GM19452 (cell line): ENCODE measurements at regions not wholly inside any gene's neighbourhood (a gene's known extent, or its start where the extent isn't known, plus 50 kb on each side); places are given as distances from the start of the nearest gene placed in this dataset.

Source experiments
- ATAC-seq: cut with Tn5 transposase; IDR thresholded peaks from one replicate; pipeline ENCODE4 v1.9.1; 2021; ENCODE audit not compliant: unreplicated experiment

DNA sequence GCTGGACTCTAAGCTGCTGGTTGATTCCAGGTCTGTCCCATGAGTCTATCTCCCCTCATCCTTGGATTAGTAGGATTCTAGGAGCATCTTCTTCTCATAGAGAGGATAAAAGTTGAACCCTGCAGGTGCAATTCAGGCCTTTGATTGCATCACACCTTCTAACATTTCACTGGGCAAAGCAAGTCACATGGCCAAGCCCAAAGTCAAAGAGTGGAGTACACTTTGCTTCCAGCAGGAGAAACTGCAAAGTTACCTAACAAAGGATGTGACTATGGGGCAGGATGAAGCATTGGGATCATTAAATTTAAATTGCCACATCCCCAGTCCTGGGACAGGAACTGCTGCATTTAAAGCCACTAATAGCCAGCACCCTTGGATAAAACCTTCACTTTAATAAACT is 51.0 kb upstream of the EGFLAM start:
- no peak for ATAC-seq

DNA sequence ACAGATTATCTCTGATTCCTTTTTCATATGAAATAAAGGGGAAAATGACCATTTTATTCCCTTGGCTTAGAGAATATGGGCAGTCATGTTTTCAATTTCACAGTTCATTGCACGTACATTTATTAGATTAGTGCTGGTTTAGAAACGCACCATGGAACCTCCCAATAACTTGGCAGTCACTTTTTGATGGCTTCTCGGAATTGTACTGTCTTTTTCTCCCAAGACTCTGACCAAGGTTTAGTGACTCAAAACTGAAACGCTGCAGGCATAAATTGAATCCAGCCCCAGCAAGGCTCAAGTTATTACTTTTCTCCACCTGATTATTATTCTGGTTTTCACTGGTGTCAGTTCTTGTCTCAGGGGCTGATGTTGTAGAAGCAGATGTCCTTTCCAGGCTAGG is 55.6 kb upstream of the EGFLAM start:
- ATAC-seq: no peak

DNA sequence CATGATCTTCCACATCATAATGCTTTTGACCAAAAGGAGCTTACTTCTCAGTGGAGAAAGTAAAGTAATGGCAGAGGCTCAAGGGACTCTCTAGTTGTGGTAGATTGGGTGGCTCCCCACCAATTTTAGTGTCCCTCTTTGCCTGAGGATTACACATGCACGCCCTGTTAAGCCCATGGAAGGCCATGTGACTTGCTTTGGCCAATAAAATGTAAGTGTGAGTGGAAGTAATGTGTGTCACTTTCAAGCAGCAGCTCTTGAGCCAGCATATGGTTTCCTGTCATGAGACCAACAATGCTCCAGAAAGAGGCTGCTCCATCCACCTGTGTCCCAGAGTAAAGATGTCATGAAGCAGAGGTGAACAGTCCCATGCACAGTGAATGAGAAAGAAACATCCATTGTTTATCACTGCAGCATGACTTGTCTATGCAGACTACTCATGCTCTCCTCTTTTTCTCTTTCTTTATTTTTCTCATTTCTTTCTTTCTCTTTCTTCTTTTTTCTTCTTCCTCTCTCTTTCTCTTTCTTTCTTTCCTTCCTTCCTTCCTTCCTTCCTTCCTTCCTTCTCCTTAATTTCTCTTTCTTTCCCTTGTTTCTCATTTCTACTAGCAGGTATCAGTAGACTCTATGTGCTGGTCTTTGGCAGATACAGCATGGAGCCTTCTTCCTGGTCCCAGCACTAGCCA is 57.3 kb upstream of the EGFLAM start:
- no peak for ATAC-seq

DNA sequence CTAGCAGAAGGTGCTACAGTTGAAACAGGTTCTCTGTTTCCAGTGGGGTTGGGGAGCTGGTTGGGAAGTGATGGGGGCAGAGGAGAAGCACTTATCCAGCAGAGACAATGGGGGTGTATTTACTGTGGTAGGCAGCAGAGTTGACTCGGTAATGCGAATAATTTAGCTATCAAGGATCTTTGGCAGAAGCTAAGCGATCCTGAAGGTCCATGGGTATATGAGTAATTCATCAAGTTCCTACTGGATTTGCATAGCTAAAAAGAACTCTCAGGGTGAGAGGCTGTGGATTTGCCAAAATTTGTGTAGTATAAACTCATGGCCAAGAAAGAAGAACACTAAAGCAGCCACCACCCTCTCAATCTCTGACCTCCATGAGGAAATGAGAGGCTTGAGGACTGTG is 61.2 kb upstream of the EGFLAM start:
- ATAC-seq: no peak

DNA sequence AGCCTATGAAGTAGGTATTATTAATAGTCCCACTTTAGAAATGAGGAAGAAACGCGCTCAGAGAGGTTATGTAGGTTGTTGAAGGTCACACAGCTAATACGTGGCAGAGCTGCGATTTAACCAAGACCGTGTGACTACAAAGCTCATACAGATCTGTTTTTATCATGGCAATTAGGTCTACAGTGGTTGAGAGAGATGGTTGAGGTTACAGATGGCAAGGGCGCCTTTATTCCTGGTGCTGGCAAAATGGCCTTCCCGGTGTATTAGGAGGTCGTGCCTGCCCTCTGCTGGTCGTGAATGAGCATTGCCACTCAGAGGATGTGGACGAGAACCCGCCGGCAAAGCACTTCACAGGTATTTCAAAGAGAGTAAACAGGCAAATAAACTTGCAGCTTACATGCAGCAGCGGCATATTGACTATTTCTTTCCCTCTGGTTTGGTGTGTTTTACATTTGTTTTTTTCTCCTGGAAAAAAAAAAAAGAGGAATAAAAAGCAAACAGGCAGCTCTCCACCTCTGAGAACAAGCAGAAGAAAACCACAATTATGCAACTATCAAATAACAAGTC is 65.3 kb upstream of the EGFLAM start:
- no peak for ATAC-seq

DNA sequence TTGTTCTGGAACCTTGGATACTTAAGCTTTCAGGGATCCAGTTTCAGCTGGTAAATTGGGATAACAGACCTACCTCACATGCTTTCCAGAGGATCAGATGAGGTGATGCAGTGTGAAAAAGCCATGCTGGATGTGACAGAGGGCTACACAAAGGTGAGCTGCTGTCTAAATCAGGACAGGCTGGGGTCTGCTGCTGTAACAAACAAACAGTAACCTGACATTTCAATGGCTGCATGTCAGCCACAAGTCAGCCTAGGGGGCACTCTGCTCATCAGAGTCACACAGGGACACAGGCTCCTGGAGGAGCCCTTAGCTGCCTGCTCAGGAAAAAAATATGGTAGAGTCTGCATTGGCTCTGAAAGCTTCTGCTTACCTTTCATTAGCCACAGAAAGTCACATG is 66.7 kb upstream of the EGFLAM start:
- no peak for ATAC-seq

DNA sequence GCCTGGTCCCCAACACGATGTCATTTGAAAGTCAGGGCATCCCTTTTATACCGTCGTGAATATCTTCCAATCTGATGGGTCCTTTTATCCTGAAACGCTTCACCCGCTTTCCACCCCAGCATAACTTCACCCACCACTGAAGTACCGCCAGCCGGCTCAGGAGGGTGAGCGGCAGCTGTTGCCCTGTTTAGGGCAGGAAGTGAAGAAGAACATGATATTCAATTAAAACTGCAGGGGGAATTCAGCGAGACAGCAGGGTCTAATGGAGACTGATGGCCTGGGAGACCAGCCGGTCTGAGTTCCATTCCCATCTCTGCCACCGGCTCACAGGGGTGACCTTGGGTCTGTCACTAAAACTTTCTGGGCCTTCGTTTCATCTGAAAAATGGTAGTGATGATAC is 68.2 kb upstream of the EGFLAM start:
- no peak for ATAC-seq

DNA sequence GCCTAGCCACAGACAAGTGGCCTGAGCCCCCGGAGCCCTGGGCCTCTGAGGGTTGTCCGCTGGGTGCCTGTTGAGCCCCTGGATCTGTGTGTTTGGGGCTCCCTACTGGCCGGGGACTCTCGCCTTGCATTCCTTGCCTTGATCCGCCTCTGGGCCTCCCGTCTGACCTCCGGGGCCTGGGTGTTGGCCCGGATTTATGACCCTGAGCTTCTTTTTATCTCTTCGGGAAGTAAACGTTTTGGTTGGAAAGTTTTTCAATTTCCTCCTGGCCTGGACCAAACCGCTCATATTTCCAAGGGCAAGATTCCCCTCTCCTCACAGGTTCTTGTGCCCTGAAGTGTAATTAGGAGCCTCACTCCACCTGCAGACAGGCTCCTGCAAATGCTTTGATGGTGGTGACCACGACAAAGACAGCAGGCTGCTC is 69.3 kb upstream of the EGFLAM start:
- no peak for ATAC-seq

DNA sequence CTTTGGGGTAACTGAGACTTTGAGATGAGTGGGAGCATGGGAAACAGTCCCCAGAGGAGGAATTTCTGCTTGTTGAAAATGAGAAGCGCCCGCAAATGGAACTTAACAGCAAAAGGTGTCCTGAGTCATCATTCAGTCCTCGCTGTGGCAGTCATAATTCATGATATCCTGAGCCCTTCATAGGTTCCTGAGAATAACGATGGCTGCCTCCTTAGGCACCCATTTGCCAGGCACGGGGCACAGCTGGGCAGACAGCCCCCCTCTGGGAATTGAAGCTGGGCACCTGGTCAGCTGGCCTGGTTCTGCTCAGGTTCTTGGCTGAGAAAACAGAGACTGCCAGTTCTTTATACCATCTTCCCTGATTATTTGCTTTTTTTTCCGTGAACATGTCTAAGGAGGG is 69.8 kb upstream of the EGFLAM start:
- no peak for ATAC-seq

DNA sequence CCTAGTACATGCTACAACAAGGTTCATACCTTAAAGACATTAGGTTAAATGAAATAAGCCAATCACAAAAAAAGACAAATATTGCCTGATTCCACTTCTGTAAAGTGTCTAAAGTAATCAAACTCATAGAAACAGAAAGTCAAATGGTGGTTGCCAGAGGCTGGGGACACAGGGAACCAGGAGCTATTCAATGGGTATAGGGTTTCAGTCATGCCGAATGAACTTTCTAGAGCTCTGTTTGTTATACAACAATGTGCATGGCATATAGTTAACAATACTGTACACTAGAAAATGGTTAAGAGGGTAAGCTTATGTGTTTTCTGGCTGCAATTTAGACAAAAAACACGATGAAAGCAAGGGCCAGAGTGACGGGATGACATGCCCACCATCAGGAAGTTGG is 70.8 kb upstream of the EGFLAM start:
- no peak for ATAC-seq

DNA sequence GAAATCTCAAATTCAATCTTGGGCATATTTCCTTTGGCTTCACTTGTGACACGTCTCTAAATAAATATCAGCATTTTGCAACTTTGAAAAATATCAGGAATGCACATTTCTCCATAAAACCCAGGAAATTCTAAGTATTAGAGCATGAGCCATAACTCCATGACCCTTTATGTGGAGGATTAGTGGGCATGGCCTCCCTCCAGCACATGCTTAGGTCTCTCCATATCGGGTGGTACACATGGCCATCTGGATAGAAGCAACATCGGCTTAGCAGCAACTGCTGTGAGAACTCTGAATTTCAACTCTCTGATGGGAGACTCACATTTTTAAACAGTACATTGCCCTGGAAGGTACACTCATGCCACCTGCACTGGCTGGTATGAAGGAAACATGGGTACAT is 73.7 kb upstream of the EGFLAM start:
- ATAC-seq: no peak

DNA sequence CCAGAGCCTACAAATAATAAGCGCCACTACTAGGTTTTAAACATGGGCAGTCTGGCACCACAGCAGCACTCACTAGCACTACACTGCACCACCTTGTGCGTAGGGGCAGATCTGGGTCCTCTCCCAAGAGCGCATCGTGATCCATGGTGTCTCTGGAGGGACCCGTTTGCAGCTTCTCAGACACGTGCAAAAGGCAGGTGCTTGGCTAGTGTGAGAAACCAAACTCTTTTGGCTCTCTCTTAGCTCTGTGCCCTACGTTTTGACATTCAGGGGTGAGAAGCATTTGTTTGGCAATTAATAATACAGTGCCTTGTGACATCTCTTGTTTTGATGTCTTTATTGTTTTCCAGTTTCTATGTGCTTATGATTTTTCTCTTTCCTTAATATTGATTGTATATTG is 75.4 kb upstream of the EGFLAM start:
- ATAC-seq: no peak

DNA sequence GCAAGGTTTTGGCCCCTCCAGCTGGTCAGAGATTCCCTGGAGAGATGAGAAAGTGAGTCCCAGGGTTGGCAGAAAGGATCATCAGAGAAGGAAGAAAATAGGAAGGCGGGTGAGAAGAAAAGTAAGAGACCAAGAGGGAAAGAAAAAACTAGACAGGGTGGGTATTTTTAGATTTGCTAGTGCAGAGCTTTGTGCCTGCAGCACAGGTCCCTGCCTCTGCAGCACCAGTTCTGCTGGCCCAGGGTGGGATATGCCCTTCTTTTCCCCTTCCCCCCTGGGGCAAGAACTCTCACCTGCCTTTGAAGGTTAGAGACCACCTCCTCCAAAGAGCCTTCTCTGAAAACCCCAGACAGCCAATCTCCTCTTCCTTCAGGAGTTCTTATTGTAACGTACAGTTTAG is 90.3 kb upstream of the EGFLAM start:
- ATAC-seq: no peak

DNA sequence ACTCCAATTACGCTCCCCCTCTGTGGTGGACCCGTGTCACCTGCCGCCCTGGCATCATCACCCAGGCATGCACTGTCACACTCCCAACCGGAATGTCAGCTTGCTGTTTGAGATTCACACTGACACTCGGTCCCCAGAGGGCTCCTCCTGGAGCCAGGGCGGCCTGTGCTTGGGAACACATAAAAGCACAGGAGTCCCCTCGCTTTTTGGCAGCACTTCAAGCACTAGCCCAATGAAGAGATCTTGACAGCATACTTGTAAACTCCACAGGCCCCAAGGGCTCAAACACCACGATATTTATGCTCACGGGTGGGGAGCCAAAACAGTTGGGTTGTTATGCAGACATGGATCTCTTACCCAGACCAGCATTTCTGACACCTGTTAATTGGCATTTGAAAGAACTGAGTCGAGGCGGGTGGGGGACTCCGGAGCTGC is 90.8 kb upstream of the EGFLAM start:
- ATAC-seq: no peak

DNA sequence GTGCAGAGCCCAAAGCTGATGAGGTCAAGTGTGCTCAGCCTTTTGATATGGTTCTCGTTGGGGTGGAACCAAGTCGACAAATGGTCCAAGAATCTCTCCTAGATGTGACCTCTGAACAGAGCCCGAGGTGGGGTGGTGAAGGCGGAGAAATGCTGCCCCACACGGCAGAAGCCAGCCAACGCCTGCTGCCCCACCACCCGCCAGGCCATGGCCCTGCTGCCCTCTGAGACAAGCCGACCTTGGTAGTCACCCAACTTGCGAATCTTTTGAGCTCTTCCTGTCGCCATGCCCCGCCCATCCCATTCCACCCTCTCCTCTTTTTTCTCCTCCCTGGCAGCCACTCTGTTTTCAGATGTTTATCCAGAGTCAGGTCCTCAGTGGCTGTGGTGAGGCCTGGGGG is 91.5 kb upstream of the EGFLAM start:
- ATAC-seq: no peak

DNA sequence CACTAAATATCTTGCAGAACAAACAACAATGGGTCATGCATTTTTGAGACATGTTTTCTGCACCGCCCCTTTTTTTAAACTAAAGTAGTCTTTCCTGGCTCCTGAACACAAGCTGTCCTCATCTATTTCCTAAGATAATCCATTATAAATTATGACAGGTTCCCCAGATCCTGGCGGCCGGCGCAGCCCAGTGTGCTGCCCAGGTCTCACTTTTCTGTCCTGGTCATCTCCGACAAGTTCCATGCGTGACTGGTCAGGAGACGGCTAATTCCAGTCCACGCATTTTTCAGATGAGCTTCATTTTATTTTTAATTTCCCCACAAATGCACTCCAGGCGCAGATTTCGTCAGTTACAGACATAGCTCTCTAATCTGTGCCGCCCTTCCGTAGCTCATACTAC is 92.9 kb upstream of the EGFLAM start:
- no peak for ATAC-seq

DNA sequence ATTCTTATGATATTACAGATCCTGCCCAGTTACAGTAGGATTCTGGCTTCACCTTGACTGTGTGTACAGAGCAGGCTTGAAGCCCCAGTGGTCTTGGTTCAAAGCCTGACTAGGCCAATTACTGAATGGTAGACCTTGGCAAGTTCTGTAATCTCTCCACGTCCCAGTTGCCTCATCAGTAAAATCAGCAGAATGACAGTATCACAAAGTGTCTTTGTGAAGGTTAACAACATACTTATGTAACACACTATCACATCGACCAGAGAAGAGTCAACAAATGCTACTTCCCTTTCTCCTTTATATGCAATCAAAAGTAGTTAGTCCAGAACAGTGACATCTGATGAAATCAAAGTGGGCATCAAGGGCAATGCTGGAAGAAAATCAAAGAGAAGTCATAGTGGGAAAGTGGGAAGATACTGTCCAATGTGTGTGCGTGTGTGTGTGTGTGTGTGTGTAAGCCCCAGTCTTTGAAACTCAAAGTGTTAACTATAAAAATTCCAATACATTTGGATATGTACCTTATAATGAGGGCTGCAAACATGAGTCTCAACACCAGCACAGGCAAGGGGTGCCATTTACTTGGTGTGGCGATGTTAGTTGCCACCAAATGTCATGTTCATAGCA is 93.5 kb upstream of the EGFLAM start:
- no peak for ATAC-seq

DNA sequence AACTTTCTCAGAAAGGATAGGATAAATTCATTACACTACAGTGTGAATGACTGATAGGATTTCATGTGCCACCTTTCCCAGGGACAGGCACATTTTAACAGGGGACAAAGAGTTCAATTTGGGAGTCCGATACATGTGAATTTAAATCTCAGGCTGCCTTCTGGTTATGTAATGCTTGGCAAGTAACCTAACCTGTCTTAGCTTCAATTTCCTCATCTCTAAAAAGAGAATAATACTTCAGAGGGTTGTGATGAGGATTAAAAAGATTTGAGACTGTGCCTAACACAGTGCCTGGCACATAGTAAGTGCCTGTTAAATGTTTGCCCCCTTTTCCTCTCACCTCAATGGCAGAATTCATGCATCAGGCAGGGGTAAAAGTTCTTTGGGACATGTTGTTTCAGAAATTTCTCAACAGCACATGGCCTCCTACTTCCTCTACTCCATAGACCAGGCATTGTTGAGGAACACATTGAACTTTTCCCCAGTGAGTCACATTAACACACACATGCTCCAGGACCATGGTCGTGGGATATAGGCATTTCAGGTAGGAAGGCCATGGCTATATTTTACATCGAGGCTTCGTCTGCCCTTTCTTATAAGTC is 94.6 kb upstream of the EGFLAM start:
- ATAC-seq: no peak

DNA sequence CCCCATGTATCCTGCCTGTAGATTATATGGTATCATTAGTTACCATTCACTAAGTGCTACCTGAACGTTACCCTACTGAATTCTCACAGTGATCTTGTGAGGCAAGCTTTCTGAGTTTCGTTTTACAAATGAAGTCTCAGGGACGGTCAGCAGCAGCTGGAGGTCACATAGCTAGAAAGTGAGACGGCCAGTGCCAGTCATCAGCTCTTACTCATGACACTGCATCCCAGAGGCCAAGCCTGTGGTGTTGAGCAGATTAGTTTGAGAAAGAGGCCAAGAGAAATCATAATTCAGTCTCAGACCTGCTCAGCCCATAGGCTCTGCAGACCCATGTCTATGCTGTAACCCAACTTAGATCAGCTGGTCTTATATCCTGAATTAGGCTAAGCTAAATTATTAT is 95.7 kb upstream of the EGFLAM start:
- ATAC-seq: no peak

DNA sequence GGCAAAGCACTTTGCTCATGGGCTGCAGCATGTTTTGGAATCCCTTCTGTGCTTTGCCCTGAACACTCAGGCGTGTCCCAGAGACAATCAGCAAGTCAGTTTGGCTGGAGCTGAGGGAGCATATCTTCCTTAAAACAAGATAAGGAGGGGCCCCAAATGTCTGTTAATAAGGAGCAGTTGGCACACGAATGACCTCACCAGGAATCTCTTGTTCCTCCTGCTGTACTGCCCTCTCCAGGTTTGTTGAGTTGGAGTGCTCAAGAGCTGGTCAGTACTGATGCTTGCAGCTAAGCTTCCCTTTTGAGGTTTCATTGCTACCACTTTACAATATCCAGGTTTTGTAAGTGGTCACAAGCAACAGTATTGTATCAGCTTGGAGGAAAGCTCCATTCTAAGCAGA is 101.3 kb upstream of the EGFLAM start:
- no peak for ATAC-seq

DNA sequence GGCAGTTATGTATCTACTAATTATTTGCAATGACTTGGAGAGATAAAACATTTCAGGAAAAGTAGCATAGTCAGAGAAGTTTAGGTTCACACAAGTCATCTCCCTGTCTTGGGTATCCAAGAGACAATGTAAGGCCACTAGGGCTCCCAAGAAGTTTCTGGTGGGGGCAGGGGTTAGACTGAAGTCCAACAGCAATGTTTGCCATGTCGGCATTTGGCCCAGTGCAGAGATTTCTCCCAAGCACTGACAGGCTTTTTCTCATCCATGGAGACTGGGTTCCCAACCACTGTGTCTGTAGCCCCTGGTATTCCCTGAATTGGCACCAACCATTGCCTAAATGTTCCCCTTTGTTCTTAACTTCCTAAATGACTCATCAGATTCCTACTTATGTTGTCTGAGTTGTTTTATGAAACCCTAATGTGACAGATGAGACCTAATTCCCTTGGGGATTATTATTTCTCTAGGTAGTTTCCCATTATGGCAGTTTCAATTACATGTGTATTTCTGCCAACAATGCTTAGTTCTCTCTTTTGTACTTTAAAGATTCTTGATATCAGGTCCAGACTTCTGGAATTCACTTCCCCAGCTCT is 103.6 kb upstream of the EGFLAM start:
- no peak for ATAC-seq

DNA sequence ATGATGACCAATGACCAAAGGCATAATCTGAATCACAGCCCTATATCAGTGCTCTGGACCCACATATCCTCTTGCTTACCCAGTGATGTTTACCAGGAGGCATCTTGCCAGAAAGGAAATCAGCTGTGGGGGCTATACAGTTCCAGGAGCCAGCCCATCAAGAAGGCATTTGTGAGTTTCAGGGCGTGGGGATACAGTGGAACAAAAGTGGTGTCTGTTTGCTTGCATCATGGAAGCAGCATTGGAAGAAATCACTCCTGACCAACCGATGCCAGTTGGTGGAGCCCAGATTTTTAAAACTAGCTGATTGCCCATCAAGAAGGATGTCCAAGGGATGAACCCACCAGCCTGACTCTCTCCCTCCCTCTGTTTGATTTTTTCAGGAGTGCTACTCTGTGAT is 106.5 kb upstream of the EGFLAM start:
- ATAC-seq: no peak
